GM23338 (cell line): ENCODE measurements at regions not wholly inside any gene's neighbourhood (a gene's known extent, or its start where the extent isn't known, plus 50 kb on each side); places are given as distances from the start of the nearest gene placed in this dataset.

Experiments
- ATAC-seq: fragments of 200-7000 bp; cut with Tn5 transposase; 3 replicates; pipeline ENCODE4 v1.9.1; 2020
- DNase-seq: peaks from one replicate; pipeline ENCODE4 v3.0.0-alpha.2; 2015; ENCODE audit warnings: low spot score
- H2AFZ ChIP-seq: fragments of 200-600 bp; sonication (generic); 2 replicates; pipeline ENCODE4 v1.8.0; 2016; ENCODE audit warnings: antibody characterized with exemption, mild to moderate bottlenecking, moderate library complexity
- H3F3A ChIP-seq: fragments of 200-600 bp; sonication (generic); replicated peaks from 2 replicates; pipeline ENCODE4 v1.8.0; 2017; ENCODE audit warnings: antibody characterized with exemption, mixed run types, low read depth
- H3K27ac ChIP-seq: fragments of 200-600 bp; sonication (generic); 2 replicates; pipeline ENCODE4 v1.6.1; 2016; ENCODE audit warnings: low read depth
- H3K27me3 ChIP-seq: fragments of 200-600 bp; sonication (generic); 2 replicates; pipeline ENCODE4 v1.8.0; 2016; ENCODE audit warnings: mild to moderate bottlenecking, mixed run types, moderate library complexity; ENCODE audit not compliant: insufficient read depth
- H3K36me3 ChIP-seq: fragments of 200-600 bp; sonication (generic); 2 replicates; pipeline ENCODE4 v1.8.0; 2016; ENCODE audit warnings: mild to moderate bottlenecking; ENCODE audit not compliant: insufficient read depth
- H3K4me1 ChIP-seq: fragments of 200-600 bp; sonication (generic); 2 replicates; pipeline ENCODE4 v1.8.0; 2016; ENCODE audit warnings: mild to moderate bottlenecking, moderate library complexity; ENCODE audit not compliant: insufficient read depth
- H3K4me2 ChIP-seq: fragments of 200-600 bp; sonication (generic); 2 replicates; pipeline ENCODE4 v1.7.1; 2017; ENCODE audit warnings: mixed run types
- H3K4me3 ChIP-seq: fragments of 200-600 bp; sonication (generic); 2 replicates; pipeline ENCODE4 v1.6.1; 2016; ENCODE audit warnings: mixed run types
- H3K79me2 ChIP-seq: fragments of 200-600 bp; sonication (generic); replicated peaks from 2 replicates; pipeline ENCODE4 v1.8.0; 2017; ENCODE audit warnings: mild to moderate bottlenecking; ENCODE audit not compliant: insufficient read depth
- H3K9me2 ChIP-seq: fragments of 200-600 bp; sonication (generic); 2 replicates; pipeline ENCODE4 v1.8.0; 2017; ENCODE audit not compliant: insufficient read depth
- H4K20me1 ChIP-seq: fragments of 200-600 bp; sonication (generic); replicated peaks from 2 replicates; pipeline ENCODE4 v1.8.0; 2017; ENCODE audit warnings: mild to moderate bottlenecking; ENCODE audit not compliant: insufficient read depth
- H3K27ac Mint-ChIP-seq: 2 replicates; pipeline ENCODE4 v1.8.0; 2020; ENCODE audit warnings: inconsistent platforms, mild to moderate bottlenecking, moderate library complexity, mixed read lengths
- H3K27me3 Mint-ChIP-seq: 3 replicates; pipeline ENCODE4 v1.8.0; 2022; ENCODE audit warnings: low read depth, mild to moderate bottlenecking, moderate library complexity, mixed read lengths, inconsistent platforms; ENCODE audit not compliant: insufficient read depth, poor library complexity
- H3K36me3 Mint-ChIP-seq: 3 replicates; pipeline ENCODE4 v1.8.0; 2021; ENCODE audit warnings: low read depth, mild to moderate bottlenecking, inconsistent platforms, moderate library complexity, mixed read lengths
- H3K4me1 Mint-ChIP-seq: 3 replicates; pipeline ENCODE4 v1.8.0; 2020; ENCODE audit warnings: mild to moderate bottlenecking, inconsistent platforms, mixed read lengths
- H3K4me3 Mint-ChIP-seq: 3 replicates; pipeline ENCODE4 v1.8.0; 2021; ENCODE audit warnings: moderate library complexity, mild to moderate bottlenecking, inconsistent platforms, mixed read lengths
- H3K9me3 Mint-ChIP-seq: 3 replicates; pipeline ENCODE4 v1.8.0; 2020; ENCODE audit warnings: moderate library complexity, mild to moderate bottlenecking, inconsistent platforms, mixed read lengths
- EZH2phosphoT487 ChIP-seq: fragments of 200-600 bp; sonication (generic); IDR thresholded peaks from one replicate; pipeline ENCODE4 v1.8.1; 2018; ENCODE audit warnings: antibody characterized with exemption; ENCODE audit not compliant: unreplicated experiment
- JUNB ChIP-seq: IDR thresholded peaks from one replicate; pipeline ENCODE4 v1.6.1; 2016; ENCODE audit warnings: antibody characterized with exemption; ENCODE audit not compliant: unreplicated experiment
- STAT1 ChIP-seq: IDR thresholded peaks from one replicate; pipeline ENCODE4 v1.6.1; 2016; ENCODE audit warnings: antibody characterized with exemption; ENCODE audit not compliant: unreplicated experiment
- ZNF114 ChIP-seq: fragments of 250-450 bp; sonication (Bioruptor Pico); IDR thresholded peaks from 2 replicates; pipeline ENCODE4 v1.5.0; 2020; ENCODE audit warnings: mild to moderate bottlenecking, moderate library complexity
- ZNF331 ChIP-seq: fragments of 250-450 bp; sonication (Bioruptor Pico); IDR thresholded peaks from 2 replicates; pipeline ENCODE4 v1.5.0; 2020; ENCODE audit warnings: low read depth, mild to moderate bottlenecking, moderate library complexity
- TF ChIP-seq, protein P1 (sequence below), 2 experiments: fragments of 200-600 bp in 1 of 2; sonication (generic) in 1 of 2; conservative IDR thresholded peaks; 2 replicates each; pipeline versions ENCODE4 v1.5.1 to v1.6.1; 2016 to 2017; ENCODE audit warnings: antibody characterized with exemption in 2 of 2, low read depth in 2 of 2, mild to moderate bottlenecking in 2 of 2, moderate library complexity in 1 of 2
- TF ChIP-seq, protein P2 (sequence below): IDR thresholded peaks from 2 replicates; pipeline ENCODE4 v1.6.1; 2016; ENCODE audit warnings: antibody characterized with exemption
- TF ChIP-seq, protein P3 (sequence below): IDR thresholded peaks from one replicate; pipeline ENCODE4 v1.6.1; 2018; ENCODE audit warnings: antibody characterized with exemption; ENCODE audit not compliant: unreplicated experiment
- TF ChIP-seq, protein P4 (sequence below): fragments of 250-450 bp; sonication (Bioruptor Pico); IDR thresholded peaks from 2 replicates; pipeline ENCODE4 v1.5.0; 2020; ENCODE audit warnings: mild to moderate bottlenecking, moderate library complexity

DNA sequence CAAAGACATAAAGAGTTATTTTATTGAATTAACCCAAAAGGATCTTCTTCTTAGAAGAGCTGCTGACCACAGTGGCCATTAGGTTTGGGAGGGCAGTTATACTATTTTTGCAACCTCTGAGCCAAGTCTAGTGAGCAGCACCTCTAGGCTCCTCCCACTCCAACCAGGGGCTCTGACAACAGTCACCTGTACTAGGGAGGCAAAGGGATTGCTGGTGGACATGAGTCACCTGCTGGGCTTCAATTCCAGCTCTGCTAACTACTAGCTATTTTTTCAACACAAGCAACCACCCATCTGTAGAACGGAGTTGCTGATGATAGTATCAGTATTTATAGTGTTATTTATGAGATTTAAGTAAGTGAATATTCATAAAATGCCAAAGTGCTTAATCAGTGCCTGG, 166.0 kb downstream of the KLHL28 start:
- no peak overlapping the region for H3K4me3 ChIP-seq
- Mint-ChIP-seq H3K27me3 (no peaks in the 10 kb centered on the region), H3K9me3 (peaks cover 9% of the 10 kb centered on the region), H3K4me1 (peaks cover 7% of the 10 kb centered on the region; the same call in 2 of the 3 replicates), H3K36me3 (0 out of 3 replicates have a peak, but pooled peaks cover 3% of the 10 kb centered on the region), H3K4me3 (no peak overlapping the region), H3K27ac (no peak overlapping the region)
- no peak overlapping the region for H2AFZ ChIP-seq
- ATAC-seq: peak; percentile 65
- H3K27ac ChIP-seq: no peak overlapping the region
- no peak overlapping the region for H3K4me2 ChIP-seq
- H3K27me3 ChIP-seq: no peaks in the 10 kb centered on the region
- no peak for TF ChIP-seq JUNB
- no peak for TF ChIP-seq ZNF114
- TF ChIP-seq, protein P1, sequence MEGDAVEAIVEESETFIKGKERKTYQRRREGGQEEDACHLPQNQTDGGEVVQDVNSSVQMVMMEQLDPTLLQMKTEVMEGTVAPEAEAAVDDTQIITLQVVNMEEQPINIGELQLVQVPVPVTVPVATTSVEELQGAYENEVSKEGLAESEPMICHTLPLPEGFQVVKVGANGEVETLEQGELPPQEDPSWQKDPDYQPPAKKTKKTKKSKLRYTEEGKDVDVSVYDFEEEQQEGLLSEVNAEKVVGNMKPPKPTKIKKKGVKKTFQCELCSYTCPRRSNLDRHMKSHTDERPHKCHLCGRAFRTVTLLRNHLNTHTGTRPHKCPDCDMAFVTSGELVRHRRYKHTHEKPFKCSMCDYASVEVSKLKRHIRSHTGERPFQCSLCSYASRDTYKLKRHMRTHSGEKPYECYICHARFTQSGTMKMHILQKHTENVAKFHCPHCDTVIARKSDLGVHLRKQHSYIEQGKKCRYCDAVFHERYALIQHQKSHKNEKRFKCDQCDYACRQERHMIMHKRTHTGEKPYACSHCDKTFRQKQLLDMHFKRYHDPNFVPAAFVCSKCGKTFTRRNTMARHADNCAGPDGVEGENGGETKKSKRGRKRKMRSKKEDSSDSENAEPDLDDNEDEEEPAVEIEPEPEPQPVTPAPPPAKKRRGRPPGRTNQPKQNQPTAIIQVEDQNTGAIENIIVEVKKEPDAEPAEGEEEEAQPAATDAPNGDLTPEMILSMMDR (conservative IDR thresholded peaks at IDR 0.05; ENCODE audit: low read depth in 2 of 2): no peak
- no peak for TF ChIP-seq STAT1
- TF ChIP-seq, protein P2, sequence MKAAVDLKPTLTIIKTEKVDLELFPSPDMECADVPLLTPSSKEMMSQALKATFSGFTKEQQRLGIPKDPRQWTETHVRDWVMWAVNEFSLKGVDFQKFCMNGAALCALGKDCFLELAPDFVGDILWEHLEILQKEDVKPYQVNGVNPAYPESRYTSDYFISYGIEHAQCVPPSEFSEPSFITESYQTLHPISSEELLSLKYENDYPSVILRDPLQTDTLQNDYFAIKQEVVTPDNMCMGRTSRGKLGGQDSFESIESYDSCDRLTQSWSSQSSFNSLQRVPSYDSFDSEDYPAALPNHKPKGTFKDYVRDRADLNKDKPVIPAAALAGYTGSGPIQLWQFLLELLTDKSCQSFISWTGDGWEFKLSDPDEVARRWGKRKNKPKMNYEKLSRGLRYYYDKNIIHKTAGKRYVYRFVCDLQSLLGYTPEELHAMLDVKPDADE: no peak
- TF ChIP-seq EZH2phosphoT487: no peak
- TF ChIP-seq, protein P3, sequence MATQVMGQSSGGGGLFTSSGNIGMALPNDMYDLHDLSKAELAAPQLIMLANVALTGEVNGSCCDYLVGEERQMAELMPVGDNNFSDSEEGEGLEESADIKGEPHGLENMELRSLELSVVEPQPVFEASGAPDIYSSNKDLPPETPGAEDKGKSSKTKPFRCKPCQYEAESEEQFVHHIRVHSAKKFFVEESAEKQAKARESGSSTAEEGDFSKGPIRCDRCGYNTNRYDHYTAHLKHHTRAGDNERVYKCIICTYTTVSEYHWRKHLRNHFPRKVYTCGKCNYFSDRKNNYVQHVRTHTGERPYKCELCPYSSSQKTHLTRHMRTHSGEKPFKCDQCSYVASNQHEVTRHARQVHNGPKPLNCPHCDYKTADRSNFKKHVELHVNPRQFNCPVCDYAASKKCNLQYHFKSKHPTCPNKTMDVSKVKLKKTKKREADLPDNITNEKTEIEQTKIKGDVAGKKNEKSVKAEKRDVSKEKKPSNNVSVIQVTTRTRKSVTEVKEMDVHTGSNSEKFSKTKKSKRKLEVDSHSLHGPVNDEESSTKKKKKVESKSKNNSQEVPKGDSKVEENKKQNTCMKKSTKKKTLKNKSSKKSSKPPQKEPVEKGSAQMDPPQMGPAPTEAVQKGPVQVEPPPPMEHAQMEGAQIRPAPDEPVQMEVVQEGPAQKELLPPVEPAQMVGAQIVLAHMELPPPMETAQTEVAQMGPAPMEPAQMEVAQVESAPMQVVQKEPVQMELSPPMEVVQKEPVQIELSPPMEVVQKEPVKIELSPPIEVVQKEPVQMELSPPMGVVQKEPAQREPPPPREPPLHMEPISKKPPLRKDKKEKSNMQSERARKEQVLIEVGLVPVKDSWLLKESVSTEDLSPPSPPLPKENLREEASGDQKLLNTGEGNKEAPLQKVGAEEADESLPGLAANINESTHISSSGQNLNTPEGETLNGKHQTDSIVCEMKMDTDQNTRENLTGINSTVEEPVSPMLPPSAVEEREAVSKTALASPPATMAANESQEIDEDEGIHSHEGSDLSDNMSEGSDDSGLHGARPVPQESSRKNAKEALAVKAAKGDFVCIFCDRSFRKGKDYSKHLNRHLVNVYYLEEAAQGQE: no peak
- TF ChIP-seq, protein P4, sequence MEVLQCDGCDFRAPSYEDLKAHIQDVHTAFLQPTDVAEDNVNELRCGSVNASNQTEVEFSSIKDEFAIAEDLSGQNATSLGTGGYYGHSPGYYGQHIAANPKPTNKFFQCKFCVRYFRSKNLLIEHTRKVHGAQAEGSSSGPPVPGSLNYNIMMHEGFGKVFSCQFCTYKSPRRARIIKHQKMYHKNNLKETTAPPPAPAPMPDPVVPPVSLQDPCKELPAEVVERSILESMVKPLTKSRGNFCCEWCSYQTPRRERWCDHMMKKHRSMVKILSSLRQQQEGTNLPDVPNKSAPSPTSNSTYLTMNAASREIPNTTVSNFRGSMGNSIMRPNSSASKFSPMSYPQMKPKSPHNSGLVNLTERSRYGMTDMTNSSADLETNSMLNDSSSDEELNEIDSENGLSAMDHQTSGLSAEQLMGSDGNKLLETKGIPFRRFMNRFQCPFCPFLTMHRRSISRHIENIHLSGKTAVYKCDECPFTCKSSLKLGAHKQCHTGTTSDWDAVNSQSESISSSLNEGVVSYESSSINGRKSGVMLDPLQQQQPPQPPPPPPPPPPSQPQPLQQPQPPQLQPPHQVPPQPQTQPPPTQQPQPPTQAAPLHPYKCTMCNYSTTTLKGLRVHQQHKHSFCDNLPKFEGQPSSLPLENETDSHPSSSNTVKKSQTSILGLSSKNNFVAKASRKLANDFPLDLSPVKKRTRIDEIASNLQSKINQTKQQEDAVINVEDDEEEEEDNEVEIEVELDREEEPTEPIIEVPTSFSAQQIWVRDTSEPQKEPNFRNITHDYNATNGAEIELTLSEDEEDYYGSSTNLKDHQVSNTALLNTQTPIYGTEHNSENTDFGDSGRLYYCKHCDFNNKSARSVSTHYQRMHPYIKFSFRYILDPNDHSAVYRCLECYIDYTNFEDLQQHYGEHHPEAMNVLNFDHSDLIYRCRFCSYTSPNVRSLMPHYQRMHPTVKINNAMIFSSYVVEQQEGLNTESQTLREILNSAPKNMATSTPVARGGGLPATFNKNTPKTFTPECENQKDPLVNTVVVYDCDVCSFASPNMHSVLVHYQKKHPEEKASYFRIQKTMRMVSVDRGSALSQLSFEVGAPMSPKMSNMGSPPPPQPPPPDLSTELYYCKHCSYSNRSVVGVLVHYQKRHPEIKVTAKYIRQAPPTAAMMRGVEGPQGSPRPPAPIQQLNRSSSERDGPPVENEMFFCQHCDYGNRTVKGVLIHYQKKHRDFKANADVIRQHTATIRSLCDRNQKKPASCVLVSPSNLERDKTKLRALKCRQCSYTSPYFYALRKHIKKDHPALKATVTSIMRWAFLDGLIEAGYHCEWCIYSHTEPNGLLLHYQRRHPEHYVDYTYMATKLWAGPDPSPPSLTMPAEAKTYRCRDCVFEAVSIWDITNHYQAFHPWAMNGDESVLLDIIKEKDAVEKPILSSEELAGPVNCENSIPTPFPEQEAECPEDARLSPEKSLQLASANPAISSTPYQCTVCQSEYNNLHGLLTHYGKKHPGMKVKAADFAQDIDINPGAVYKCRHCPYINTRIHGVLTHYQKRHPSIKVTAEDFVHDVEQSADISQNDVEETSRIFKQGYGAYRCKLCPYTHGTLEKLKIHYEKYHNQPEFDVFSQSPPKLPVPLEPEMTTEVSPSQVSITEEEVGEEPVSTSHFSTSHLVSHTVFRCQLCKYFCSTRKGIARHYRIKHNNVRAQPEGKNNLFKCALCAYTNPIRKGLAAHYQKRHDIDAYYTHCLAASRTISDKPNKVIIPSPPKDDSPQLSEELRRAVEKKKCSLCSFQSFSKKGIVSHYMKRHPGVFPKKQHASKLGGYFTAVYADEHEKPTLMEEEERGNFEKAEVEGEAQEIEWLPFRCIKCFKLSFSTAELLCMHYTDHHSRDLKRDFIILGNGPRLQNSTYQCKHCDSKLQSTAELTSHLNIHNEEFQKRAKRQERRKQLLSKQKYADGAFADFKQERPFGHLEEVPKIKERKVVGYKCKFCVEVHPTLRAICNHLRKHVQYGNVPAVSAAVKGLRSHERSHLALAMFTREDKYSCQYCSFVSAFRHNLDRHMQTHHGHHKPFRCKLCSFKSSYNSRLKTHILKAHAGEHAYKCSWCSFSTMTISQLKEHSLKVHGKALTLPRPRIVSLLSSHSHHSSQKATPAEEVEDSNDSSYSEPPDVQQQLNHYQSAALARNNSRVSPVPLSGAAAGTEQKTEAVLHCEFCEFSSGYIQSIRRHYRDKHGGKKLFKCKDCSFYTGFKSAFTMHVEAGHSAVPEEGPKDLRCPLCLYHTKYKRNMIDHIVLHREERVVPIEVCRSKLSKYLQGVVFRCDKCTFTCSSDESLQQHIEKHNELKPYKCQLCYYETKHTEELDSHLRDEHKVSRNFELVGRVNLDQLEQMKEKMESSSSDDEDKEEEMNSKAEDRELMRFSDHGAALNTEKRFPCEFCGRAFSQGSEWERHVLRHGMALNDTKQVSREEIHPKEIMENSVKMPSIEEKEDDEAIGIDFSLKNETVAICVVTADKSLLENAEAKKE (CRISPR knock-in tag): no peak
- no peak for TF ChIP-seq ZNF331 (CRISPR knock-in tag)
- H3K9me2 ChIP-seq: no peaks in the 10 kb centered on the region
- H3K79me2 ChIP-seq: no peaks in the 10 kb centered on the region
- H3K36me3 ChIP-seq: no peaks in the 10 kb centered on the region
- no peaks in the 10 kb centered on the region for H4K20me1 ChIP-seq
- DNase-seq: peak; percentile 15
- no peaks in the 10 kb centered on the region for H3K4me1 ChIP-seq
- no peaks in the 10 kb centered on the region for H3F3A ChIP-seq
